Testis (tissue), 2 donors: ENCODE measurements at regions not wholly inside any gene's neighbourhood (a gene's known extent, or its start where the extent isn't known, plus 50 kb on each side); places are given as distances from the start of the nearest gene placed in this dataset.

ENCODE experiments used
- POLR2A ChIP-seq: fragments of 450-650 bp; IDR thresholded peaks from one replicate; pipeline ENCODE4 v1.6.1; 2017; ENCODE audit warnings: antibody characterized with exemption, mild to moderate bottlenecking, moderate library complexity
- TF ChIP-seq, protein P1 (sequence below), 3 experiments: fragments of 450-650 bp in 2 of 3; fragments of 200-600 bp in 1 of 3; sonication (generic) in 1 of 3; IDR thresholded peaks; one replicate each; pipeline ENCODE4 v1.5.1; 2016 to 2019; ENCODE audit warnings: antibody characterized with exemption in 3 of 3, mild to moderate bottlenecking in 2 of 3, moderate library complexity in 1 of 3

DNA sequence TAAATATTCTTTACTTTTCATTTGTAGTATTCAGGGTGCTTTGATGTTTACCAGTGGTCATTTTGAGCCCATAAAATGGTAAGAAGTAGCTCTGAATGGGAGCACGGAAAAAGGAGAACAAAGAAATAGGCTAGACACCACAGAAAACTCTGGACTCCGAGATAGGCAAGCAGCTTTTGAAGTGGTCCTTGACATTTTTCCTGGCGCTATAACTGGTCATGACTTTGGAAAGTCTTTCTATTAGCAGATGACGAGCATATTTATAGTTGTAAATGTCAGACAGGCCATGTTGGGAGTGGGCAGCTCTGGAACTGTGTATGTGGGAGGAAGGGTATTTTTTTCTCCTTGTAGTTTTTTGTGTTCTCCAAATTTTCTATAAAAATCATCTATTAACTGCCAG is 126.1 kb upstream of the POC5 start:
- TF ChIP-seq, protein P1, sequence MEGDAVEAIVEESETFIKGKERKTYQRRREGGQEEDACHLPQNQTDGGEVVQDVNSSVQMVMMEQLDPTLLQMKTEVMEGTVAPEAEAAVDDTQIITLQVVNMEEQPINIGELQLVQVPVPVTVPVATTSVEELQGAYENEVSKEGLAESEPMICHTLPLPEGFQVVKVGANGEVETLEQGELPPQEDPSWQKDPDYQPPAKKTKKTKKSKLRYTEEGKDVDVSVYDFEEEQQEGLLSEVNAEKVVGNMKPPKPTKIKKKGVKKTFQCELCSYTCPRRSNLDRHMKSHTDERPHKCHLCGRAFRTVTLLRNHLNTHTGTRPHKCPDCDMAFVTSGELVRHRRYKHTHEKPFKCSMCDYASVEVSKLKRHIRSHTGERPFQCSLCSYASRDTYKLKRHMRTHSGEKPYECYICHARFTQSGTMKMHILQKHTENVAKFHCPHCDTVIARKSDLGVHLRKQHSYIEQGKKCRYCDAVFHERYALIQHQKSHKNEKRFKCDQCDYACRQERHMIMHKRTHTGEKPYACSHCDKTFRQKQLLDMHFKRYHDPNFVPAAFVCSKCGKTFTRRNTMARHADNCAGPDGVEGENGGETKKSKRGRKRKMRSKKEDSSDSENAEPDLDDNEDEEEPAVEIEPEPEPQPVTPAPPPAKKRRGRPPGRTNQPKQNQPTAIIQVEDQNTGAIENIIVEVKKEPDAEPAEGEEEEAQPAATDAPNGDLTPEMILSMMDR (IDR thresholded peaks at IDR 0.05): no peak
- no peak for TF ChIP-seq POLR2A
